HepG2 (cell line): ENCODE measurements at regions not wholly inside any gene's neighbourhood (a gene's known extent, or its start where the extent isn't known, plus 50 kb on each side); places are given as distances from the start of the nearest gene placed in this dataset.

ENCODE experiments used
- MXI1 ChIP-seq: IDR thresholded peaks from 3 replicates; pipeline ENCODE4 v1.6.1; 2012; ENCODE audit warnings: low read depth, low read length, inconsistent platforms, borderline replicate concordance
- NR3C1 ChIP-seq: sonication (generic); formaldehyde crosslinking; IDR thresholded peaks from 2 replicates; pipeline ENCODE4 v1.4.0; 2020; ENCODE audit warnings: missing genetic modification reagents
- PHF20 ChIP-seq: sonication (generic); formaldehyde crosslinking; IDR thresholded peaks from 2 replicates; pipeline ENCODE4 v1.5.0; 2020; ENCODE audit warnings: mild to moderate bottlenecking, missing genetic modification reagents
- SMARCC2 ChIP-seq: fragments of 450-650 bp; IDR thresholded peaks from 2 replicates; pipeline ENCODE4 v1.6.1; 2017; ENCODE audit warnings: antibody characterized with exemption, mild to moderate bottlenecking
- TCF7L2 ChIP-seq: IDR thresholded peaks from 2 replicates; pipeline ENCODE4 v1.6.1; 2011; ENCODE audit warnings: mild to moderate bottlenecking, low read depth, low read length, moderate library complexity
- ZNF263 ChIP-seq: sonication (generic); formaldehyde crosslinking; IDR thresholded peaks from 2 replicates; pipeline ENCODE4 v1.4.0; 2020; ENCODE audit warnings: missing genetic modification reagents
- ZZZ3 ChIP-seq: sonication (generic); formaldehyde crosslinking; IDR thresholded peaks from 2 replicates; pipeline ENCODE4 v1.4.0; 2020; ENCODE audit warnings: missing genetic modification reagents, mild to moderate bottlenecking, borderline replicate concordance
- TF ChIP-seq, protein P1 (sequence below): sonication (generic); formaldehyde crosslinking; IDR thresholded peaks from 2 replicates; pipeline ENCODE4 v1.5.0; 2020; ENCODE audit warnings: mild to moderate bottlenecking, missing genetic modification reagents, moderate library complexity

DNA sequence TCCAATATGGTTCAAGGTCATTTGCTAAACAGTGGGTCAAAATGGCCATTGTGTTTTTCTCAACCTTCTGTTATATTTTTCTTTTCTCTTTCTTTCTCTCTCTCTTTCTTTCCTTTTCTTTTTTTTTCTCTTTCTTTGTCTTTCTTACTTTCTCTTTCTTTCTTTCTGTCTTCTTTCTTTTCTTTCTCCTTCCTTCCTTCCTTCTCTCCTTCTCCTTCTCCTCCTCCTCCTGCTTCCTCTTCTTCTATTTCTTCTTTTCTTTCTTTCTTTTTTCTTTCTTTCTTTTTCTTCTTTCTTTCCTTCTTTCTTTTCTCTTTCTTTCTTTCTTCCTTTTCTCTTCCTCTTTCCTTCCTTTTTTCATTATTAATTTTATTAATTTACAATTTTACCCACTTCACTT, 619.5 kb downstream of the IRX1 start:
- TF ChIP-seq, protein P1, sequence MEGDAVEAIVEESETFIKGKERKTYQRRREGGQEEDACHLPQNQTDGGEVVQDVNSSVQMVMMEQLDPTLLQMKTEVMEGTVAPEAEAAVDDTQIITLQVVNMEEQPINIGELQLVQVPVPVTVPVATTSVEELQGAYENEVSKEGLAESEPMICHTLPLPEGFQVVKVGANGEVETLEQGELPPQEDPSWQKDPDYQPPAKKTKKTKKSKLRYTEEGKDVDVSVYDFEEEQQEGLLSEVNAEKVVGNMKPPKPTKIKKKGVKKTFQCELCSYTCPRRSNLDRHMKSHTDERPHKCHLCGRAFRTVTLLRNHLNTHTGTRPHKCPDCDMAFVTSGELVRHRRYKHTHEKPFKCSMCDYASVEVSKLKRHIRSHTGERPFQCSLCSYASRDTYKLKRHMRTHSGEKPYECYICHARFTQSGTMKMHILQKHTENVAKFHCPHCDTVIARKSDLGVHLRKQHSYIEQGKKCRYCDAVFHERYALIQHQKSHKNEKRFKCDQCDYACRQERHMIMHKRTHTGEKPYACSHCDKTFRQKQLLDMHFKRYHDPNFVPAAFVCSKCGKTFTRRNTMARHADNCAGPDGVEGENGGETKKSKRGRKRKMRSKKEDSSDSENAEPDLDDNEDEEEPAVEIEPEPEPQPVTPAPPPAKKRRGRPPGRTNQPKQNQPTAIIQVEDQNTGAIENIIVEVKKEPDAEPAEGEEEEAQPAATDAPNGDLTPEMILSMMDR (CRISPR knock-in tag) = no peak
- no peak for TF ChIP-seq MXI1
- TF ChIP-seq NR3C1 (CRISPR knock-in tag) = no peak
- TF ChIP-seq TCF7L2 = no peak
- TF ChIP-seq PHF20 (CRISPR knock-in tag) = no peak
- TF ChIP-seq SMARCC2 = no peak
- no peak for TF ChIP-seq ZZZ3 (CRISPR knock-in tag)
- TF ChIP-seq ZNF263 (CRISPR knock-in tag) = no peak
